NCI-H526 (cell line): ENCODE measurements at regions not wholly inside any gene's neighbourhood (a gene's known extent, or its start where the extent isn't known, plus 50 kb on each side); places are given as distances from the start of the nearest gene placed in this dataset.

Source experiments
- DNase-seq, 2 experiments: peaks; one replicate each; lab custom pipeline; 2025; lab: John Stamatoyannopoulos, UW

DNA sequence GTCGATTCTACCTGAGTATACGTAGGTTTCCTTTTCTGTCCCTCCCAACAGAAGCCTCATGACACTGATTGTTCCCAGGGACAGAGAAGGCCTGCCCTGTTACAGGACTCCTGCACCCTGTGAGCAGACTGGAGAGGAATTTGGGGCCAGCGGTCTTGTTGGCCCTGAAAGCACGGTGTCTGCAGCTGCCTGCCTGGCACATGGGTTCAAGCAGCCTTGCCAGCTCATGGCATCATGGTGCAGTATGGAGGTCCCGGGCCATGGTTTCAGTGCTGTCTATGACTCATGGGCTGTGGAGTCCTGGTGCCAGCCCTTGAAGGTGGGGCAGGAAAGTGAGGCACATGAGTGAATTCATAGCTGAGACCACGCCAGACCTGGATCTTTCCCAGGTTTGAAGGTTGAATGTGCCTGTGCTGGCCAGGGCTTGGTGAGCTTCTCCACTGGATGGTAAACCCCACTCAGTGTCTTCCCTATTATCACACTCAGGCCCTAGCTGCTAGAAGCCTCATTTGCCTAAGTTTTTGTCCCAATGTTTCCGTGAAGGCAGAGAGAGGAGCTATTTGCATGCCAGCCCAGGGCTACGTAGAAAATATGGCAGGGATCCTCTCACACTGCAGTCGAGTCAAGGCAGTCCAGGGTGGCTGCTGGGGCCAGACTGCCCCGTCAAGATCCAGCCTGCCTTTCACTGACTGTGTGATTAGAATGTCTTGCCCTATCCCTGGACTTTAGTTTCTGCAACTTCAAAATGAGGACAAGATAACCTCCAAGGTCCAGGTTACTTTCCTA is 277.2 kb upstream of the CCL2 start:
- DNase-seq = peak; percentile 91 to 94

DNA sequence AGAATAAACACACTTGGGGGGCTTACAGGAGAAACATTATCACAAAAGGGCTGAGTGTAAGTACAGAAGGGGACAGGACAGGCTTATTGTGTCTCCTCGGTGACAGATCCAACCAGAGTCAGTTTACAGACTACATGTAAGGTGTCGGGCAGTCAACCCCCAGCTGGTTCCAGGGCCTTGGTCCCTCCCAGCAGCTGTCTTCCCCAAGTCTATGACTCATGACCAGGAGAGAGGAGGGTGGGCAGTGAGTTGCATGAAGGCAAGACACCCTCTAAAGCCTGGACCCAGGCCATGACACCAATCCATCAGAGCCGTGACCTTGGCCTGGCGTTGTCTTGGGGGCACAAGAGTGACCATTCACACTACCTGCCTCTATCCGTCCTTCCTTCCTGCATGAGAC is 276.2 kb upstream of the CCL2 start:
- DNase-seq = no peak

DNA sequence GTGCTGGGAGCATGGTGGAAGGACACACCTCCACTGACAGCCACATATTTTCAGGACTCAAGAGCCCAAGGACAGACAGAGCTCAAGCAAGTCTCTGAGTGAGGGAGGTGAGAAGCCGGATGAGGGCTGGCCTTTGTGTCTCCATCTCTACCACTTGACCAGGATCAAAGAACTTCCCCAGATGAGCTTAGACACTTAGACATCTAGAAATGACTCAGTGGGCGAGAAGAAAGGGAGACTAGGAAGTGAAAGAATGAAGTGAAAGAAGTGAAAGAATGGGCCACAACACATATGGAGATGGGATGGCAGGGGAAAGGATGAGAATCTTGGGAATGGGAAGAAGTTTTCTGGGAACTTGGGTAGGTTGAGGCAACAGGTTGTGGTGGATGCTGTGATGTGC is 274.9 kb upstream of the CCL2 start:
- no peak for DNase-seq

DNA sequence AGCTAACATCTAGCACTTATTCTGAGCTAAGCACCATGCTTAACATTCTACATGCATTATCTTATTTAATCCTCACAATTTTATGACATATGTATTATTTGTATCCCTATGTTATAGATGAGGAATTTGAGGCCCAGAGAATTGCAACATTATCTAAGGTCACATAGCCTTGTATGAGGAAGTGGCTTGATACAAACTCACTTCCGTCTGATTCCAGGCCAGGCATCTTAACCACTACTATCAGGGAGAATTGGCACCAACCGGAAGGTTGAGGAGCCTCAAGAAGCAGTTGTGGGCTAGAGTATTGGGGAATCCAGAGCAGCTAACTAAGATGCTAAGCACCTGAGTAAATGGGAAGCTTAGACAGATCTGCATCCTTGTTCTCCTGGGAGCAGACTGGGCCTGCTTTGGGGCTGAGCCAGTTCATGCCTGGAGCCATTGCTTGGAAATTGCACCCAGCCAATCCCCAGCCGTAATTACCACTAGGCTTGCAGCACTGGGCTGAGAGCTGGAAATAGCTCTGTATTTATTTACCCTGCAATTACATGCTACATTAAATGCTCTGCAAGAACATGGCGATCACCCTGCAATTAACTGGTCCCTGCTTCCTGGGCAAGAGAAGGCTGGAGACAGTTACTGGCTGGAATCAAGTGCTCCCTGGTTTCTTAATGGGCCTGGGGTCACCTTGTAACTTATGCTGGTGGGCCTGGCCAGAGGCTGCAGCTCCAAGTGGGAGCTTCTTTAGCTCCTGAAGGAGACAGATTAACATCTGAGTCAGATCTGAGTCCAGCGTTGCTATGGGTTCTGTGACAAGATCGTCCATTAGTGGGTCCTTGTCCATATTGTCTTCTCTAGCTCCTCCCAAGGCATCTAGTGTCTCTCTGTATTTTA is 273.1 kb upstream of the CCL2 start:
- peak; percentile 68 to 69 for DNase-seq

DNA sequence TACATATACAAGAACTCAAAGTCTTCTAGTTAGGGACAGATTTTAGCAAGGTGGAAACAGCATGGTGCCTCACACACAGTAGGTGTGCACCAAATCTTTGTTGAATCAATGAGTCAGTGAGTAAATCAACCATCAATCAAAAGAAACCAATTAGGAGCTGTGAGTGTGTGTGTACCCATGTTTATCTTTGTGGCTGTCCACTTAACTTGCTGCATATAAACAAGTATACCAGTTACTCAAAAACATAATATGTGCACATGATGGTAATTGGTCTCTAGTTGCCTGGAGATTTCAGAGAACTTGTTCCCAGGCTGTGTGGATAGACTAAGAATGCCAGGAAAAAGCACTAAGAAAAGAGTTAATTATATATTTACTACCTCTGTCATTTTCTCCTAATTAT is 272.2 kb upstream of the CCL2 start:
- no peak for DNase-seq

DNA sequence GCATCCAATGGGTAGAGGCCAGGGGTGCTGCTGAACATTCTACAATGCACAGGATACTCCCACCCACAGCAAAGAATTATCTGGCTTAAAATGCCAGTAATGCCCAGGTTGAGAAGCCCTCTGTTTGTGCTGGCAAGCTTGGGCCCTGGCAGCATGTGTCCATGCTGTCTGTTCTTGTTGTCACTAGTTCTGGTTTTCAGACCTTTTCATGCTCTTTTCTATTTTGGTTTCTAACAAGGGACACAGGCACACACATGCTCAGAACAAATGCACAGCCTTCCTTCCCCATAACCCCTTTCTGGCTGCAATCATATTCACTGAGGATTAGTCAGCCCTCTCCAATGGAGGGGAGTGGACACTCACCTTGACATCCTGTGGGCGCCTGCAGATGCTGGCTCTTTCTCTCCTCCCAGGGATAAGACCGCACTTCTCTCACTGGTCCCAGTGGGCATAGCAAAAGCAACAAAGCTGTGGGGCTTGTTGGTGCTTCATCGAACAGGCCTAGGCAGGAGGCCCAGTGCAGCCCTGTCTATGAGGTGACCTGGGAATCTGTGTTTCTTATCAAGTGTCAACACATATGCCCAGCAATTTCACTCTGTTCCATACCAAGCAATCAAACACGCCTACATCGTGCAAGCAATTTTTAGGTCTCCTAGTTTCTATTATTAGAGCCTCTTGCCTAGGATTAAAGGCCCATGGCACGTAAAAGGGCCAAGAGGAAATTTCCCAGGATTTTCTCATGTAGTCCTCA is 271.1 kb upstream of the CCL2 start:
- DNase-seq = no peak

DNA sequence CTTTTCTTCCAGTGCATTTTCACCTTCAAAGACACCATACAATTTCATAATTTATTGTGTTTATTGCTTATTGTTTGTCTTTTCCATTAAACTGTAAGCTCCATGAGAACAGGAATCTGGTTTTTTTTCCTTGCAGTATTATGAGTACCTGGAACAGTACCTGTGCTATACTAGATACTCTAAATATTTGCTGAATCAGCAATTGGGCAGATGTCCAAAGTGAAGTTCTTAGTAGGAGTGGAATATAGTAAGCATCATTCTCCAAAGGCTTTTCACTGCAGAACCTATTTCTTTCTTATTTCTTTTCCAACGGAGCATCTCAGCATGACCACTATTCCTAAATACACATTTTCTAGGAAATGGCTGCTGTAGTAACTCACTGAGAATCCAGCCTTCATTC is 269.0 kb upstream of the CCL2 start:
- no peak for DNase-seq

DNA sequence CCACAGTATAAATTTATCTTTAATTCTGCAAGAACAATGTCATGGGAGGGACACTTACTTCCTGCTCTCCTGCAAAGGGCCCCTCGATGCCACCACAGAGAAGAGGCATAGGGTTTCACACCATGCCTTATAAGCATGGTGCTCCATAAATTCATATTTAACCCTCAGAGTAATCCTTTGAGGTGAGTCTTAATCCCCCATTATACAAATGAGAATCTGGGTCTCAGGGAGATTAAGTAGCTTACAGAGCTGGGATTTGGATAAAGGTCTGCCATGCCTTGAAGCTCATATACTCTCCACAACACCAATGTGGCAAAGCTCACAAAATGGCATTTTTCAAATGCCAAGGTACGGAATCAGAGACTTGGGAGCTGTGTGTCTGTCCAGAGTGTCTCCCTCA is 268.5 kb upstream of the CCL2 start:
- no peak for DNase-seq

DNA sequence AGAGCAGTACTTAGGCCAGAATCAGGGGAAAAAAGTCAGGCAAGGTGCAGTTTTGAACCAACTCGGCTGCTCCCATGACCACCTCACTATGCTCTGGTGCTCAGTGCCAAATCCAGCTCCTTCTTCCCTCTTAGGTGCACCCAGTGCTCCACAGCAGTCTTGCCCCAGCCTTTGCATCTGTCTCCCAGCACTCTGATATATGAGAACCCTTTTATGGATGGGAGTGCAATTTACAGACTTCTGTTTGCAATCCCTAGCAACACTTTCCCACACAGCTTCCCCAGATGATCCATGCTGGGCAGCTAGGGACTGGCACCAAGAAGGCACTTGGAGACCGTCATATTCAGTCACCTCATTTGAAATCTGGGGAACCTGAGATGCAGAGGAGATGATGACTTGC is 267.9 kb upstream of the CCL2 start:
- no peak for DNase-seq

DNA sequence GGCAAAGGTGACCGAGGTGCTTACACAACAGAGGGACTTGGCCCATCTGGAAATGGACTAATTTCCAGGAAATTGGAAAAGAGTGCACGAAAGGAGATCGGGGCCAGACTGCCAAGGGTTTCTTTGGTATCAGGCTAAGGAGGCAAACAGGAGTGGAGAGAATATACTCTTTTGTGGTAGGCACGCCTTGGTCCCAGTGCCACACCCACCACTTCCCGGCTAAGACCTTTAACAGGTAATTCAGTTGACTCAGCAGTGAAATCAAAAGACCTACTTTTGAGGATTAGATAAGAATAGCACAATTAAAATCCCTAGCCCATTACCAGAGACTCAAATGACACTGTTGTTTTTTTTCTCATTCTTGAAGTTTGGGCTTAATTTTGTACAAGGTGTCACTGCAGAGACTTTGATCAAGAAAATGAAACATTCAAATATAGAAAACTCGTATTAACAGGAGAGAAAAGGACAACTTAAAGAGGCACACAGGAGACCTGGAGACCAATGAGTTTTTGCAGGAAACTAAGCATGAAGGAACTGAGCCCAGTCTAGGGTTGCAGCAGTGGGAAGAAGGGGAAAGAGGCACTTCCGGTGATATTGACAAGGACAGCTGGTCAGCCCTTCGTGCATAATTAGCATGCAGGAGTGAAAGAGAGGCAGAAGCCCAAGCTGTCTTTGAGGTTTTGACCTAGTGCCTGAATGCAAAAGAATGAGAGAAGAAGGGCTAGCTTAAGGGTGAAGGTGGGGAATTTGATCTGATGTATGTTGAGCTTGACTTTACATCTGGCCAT is 265.5 kb upstream of the CCL2 start:
- no peak for DNase-seq

DNA sequence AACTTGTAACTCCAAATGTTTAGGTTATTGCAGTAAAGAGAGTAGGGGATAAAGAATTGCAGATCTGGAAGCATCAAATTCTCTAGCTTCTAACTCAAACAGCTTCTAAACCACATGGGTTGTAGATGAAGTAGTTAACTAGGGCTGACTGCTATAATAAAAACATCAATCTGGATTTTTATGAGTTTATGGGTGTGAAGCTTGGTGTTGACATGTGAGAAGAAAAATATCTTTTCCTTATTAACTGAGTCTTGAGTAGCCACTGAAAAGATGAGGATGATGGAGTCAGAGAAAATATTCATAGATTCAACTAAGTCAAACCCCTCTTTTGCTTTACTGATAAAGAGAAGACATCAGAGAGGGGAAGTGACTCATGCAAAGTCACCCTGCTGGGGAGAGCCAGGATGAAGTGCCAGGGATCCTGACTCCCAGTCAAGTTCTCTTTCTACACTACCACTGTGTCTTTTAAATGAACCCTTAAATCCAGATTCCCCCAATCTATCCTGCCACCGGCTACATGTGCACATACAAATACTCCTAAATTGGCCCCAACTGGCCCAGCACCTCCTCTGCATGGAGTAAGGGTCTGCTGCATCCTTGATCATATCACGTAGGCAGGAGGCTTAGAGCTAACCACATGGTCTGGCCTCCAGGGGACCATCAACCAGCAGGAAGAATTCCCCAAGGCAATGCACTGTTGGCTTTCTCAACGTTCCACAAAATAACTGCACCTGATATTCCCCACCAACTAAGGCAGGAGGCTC is 264.0 kb upstream of the CCL2 start:
- peak in 1 of 2 experiments; percentile 39 for DNase-seq

DNA sequence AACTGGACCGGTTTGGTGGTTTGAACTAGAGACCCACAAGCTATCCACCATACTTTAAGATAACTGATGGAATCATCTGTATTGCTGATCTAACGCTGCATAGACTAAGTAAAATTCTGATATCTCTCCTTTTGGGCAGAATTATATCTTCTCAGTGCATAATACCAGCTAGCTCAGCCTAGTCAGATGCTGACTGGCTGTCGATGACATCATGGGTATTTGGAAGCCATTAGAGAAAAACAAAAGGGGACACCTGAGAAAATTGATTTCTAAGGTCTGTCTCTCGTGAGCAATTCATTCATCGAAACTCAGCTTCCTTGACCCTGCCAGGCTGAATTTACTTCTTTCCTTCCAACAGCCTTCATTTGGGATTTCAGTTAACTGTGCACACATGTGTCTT is 263.0 kb upstream of the CCL2 start:
- no peak for DNase-seq

DNA sequence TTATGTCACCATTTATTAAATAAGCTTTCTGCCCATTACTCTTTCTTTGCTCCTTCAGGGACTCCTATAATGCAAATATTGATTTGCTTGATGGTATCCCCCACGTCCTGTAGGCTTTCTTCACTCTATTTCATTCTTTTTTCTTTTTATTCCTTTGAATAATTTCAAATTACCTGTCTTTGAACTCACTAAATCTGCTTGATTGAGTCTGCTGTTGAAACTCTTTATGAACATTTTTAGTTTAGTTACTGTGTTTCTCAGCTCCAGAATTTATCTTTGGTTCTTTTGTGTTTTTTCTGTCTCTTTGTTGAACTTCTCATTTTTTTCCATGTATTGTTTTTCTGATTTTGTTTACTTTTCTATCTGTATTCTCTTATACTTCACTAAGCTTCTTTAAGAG is 254.4 kb upstream of the CCL2 start:
- no peak for DNase-seq

DNA sequence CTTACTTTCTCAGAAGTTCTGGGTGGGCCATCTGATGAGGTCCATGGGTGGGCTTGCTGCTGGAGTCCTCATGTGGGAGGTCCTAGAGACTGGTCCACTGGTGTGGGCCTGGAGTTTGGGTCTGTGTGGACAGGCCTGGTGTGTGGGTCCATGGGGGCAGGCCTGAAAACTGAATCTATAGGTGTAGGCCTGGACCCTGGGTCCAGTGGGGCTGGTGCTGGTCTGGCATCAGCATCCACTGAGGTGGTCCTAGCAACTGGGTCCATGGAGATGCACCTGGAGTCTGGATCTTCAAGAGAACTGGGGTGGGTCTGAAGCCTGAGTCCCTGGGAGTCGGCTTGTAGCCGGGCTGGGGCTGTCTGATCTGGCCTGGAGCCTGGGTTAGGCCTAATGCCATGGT is 253.8 kb upstream of the CCL2 start:
- no peak for DNase-seq

DNA sequence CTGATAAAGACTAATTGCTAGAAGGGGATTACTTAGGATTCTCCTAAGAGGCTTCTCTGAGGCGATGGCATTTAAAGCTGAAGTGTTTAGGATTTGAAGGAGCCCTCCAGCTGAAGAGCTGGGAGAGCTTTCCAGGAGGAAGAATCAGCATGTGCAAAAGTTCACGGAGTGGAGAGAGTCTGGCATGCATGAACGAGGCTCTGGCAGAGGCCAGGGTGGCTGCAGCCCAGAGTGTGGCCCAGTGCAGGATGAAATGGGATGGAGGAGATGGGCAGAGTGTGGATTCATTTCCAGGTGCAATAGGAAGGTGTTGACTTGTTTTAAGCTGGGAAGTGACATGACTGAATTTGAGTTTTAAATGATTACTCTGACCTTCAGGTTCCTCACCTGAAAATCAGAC is 249.0 kb upstream of the CCL2 start:
- DNase-seq = no peak

DNA sequence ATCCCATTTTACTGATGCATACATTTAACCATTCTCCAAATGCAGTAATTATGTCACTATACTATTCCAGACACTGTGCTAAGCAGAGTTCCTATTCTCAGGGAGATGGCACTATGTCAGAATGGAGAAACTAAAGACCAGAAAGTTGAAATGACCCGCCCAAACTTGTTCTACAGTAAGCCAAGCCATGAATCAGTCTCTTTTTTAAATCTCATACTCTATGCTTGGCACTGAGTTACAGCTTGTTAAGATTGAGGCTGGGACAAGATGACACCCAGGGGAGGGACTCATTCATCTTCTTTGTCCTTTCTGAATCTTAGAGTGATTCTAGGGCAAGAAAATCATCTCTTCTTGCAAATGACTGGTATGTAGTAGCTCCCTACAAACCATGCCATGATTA is 247.0 kb upstream of the CCL2 start:
- DNase-seq = no peak

DNA sequence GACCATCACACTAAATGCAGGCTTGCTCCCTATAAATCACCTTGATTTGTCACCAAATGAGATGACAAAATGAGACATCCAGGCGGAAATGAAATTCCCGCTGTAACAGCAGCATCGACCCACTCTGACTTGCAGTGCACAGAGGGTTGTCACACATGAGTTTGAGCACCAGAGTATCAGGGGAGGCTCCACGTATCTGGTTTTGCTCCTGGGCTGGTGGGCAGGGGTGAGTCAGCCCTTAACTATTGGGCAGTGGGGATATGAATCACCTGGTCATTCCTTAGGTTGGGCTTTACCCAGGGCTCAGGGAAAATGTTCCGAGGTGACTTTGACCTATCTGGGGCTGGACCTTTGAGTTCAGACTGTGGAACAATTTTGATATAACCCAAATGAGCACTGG is 245.2 kb upstream of the CCL2 start:
- no peak for DNase-seq

DNA sequence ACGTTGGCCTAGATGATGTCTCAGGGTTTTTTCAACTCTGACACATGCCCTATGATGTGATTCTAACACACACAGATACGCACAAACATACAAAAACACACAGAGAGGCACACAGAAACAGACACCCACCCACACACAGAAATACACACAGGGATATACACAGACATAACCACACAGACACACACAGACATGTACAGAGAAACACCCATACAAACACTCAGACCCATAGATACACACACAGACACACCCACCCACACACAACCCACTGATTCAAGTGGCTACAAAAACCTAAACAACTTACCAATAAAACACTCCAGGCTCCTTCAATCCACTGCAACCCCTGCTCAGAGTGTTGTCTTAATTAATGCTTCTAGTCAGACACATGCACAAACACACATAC is 244.6 kb upstream of the CCL2 start:
- no peak for DNase-seq

DNA sequence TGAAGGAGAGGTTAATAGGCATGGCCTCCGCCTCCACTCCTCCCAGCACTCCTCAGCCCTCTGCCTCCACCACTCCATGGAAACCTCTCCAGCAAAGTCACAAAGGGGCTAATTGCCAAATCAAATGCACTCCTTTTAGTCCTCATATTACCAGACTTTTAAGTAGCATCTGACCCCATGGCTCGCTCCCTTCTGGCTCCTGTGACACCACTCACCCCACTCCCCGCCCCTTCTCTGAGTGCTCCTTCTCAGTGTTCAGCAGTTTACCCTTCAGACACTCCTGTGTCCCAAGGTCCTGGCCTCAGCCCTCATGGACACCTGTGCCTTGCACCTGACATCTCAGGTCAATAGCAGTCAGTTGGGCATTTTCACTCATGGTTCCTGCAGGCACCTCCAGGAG is 243.5 kb upstream of the CCL2 start:
- DNase-seq = no peak

DNA sequence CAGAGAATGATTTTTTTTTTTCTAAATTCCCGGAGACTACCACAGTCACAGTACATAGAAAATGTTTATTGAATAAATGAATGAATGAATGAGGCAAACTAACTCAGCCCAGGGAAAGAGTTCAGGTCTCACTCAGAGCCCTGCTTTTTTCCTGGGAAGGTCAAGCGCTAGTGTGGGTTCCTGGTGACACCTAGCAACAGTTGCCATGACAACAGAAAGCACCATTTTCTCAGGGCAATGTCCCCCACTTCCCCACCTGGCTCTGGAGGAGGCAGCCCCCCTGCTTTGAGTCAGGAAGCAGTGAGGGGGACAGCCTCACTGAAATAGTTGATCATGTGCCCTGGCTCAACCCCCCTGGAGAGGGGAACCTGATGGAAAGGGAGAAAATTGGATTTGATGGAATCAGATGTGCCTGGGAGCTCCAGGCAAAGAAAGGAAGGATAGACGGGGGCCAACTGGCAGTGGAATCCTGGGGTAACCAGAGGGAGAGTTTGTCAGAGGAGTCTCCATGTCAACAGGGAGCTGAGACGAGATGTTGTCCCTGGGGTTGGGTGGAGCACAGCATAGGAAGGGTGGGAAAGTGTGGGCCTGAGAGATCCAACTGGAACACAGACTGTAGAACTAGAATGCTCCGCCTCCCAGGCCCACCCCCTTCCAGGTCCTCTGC is 242.2 kb upstream of the CCL2 start:
- DNase-seq = no peak

DNA sequence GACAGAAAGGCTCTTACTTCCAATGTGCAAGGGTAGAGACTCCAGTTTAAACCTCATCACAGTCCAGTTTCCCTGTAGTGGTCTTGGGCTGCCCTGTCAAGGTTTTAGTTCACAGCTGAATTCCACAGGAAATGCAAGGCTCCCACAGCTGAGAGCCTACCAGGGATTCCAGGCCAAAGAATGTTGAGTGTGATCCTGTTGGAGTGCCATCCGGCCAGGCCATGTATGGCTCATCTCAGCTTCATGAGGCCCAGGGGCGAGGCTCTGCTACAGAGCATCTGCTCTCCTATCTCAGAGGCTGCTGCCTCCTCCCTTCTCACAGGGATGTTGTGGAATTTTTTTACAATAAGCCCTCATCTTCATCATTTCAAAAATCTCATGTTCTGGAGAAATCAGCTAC is 239.8 kb upstream of the CCL2 start:
- DNase-seq = no peak
